GM12872 (cell line): ENCODE measurements at regions not wholly inside any gene's neighbourhood (a gene's known extent, or its start where the extent isn't known, plus 50 kb on each side); places are given as distances from the start of the nearest gene placed in this dataset.

ENCODE experiments used
- CTCF ChIP-seq: IDR thresholded peaks from 3 replicates; pipeline ENCODE4 v1.5.1; 2011; ENCODE audit warnings: low read depth, mild to moderate bottlenecking, low read length, moderate library complexity; ENCODE audit not compliant: insufficient read depth

- no peak for TF ChIP-seq CTCF
These were observed 183.7 kb downstream of the GPAM start for GRCh38 chr10:111999915-112000302.

GRCh38 chr10:112000466-112000865 is 183.1 kb downstream of the GPAM start:
- no peak for TF ChIP-seq CTCF

- no peak for TF ChIP-seq CTCF
These were observed 181.4 kb downstream of the GPAM start for GRCh38 chr10:112002206-112002605.

GRCh38 chr10:112004075-112004474 is 179.5 kb downstream of the GPAM start:
- no peak for TF ChIP-seq CTCF

GRCh38 chr10:112005044-112005443 is 178.5 kb downstream of the GPAM start:
- no peak for TF ChIP-seq CTCF

GRCh38 chr10:112006407-112006806 is 177.2 kb downstream of the GPAM start:
- TF ChIP-seq CTCF: no peak

- no peak for TF ChIP-seq CTCF
These were observed 176.7 kb downstream of the GPAM start for GRCh38 chr10:112006831-112007230.

- TF ChIP-seq CTCF: no peak
These were observed 161.4 kb downstream of the GPAM start for GRCh38 chr10:112022196-112022595.
